ENCODE measurements at regions not wholly inside any gene's neighbourhood (a gene's known extent, or its start where the extent isn't known, plus 50 kb on each side); places are given as distances from the start of the nearest gene placed in this dataset.

DNA sequence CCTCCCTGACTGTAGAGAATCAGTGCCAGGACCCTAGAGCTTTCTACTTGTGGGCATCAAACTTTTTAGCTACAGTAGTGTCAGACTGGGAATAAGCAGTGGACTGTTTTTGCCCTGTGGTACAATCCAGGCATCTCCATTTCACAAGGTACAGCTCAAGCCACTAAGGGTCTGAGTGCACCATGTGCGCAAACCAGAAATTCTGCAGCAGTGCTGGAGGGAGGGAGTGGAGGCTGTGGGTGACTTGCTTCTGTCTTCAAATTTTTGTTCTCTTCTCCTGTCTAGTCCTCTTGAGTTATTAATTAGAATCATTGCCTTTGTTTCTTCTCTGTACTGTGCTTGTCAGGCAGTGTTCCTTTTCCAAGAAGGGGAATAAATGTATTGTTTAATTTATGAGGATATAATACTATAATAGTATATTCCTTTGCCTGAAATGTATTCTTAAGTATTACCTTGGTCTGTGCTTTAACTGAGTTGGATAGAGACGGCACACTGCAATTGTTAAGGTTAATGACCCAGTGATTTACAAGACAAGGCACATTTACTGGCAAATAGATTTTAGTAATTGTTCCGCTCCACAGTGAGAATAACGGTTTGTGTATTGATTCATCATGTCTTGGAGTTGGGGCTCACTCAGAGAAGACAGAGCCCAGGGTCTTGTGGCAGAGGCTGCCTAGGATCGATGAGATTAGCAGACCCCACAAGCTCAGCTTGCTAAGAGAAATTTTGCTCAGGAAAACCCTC, 390.6 kb upstream of the CFAP20DC start:
- FAIRE-seq = no peak

DNA sequence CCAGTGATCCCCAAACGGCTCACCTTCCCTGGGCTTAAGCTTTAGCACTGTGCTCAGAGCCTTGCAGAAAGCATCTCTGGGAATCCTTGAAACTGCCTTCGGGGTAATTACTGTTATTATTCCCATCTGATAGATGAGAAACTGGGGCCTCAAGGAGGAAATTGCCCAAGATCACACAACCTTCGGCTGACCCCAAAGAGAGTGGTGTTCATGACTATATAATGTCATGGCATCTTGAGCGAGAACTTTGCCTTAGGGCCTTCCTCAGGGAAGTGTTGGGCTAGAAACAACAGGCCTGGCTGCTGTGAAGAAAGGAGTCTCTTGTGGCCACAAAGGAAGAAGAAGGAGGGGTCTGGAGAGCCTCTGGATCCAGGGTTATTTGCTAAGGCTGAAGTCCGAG, 388.7 kb upstream of the CFAP20DC start:
- FAIRE-seq = no peak

- FAIRE-seq = no peak
Observed at GRCh38 chr3:59436164-59436958, 386.5 kb upstream of the CFAP20DC start.

DNA sequence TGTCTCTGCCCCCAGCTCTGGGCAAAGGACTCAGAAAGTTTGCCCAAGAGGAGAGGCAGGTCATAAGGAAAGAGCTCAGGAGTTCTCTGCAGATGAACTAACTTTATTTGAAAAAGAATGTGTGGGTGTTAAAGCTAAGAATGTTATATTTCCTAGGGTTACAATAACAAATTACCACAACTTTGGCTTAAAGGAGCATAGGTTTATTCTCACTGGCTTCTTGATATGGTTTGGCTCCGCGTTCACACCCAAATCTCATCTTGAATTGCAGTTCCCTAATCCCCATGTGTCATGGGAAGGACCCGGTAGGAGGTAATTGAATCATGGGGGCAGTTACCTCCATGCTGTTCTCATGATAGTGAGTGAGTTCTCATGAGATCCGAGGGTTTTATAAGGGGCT, 383.7 kb upstream of the CFAP20DC start:
- no peak for FAIRE-seq

DNA sequence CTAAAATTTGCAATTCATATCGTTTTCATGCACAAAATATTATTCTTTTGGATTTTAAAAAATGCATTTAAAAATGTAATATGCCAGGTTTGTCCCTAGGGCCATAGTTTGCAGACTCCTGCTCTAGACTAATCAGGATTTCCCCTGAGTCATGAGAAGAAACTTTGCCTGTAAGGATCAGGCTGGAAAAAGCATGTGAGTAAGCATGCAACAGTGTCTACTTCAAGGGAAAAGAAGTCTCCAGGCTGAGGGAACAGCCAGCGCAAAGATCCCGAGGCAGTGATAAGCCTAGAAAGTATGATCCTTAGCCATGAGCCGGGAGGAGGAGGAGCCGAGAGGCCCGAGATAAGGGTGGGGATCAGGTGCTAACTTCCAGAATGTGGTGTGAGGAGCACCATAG, 382.8 kb upstream of the CFAP20DC start:
- FAIRE-seq = no peak

DNA sequence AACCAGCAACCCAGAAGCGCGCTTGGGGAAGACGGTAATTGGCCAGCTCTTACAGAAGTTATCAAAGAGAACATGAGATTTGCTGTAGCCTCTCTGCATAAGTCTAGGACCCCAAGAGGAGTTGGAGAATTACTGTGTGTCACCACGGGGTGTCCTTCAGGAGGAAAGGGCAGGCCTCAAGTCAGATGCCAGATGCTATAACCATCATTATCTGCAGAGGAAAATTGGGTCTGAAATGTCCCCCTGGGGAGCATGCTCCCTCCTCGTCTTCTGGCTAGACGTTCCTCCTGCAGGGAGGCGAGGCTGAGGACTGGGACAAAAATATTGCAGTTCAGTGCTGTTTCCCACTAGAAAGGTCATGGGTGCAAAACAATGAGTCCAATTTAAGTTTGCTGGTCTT, 380.5 kb upstream of the CFAP20DC start:
- FAIRE-seq = no peak

DNA sequence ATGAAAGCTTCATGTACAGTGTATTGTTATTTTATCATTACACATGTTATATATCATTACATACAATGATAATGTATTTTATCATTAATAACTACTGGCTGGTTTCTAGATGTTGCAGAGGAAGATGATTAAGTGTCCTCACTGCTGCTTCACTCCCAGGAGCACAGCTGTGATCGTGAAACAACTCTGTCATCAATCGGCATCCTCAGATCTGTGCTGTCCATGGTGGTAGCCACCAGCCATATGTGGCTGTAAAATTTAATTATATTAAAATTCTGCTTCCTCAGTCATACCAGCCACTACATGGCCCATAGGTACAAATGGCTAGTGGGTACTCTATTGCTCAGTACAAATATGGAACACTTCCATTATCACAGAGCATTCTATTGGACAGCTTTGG, 379.4 kb upstream of the CFAP20DC start:
- no peak for FAIRE-seq

- FAIRE-seq = no peak
Observed at GRCh38 chr3:59426821-59427565, 377.2 kb upstream of the CFAP20DC start.

DNA sequence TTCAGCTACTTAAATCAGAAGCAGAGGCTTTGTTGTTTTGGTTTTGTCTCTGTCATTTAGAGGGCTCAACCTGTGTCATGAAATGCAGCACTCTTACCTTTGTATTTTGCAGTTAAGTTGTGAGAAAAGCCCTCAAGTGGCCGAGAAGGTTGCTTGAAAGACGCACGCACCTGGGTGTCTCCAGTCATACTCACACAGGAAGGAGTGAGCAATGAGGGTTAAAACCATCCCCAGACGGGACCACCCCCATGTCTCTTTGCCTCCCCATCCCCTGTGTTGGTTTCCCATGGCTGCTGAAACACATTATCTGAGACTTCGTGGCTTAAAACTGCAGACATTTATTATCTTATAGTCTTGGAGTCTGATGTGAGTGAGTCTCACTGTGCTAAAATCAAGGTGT, 376.1 kb upstream of the CFAP20DC start:
- no peak for FAIRE-seq

DNA sequence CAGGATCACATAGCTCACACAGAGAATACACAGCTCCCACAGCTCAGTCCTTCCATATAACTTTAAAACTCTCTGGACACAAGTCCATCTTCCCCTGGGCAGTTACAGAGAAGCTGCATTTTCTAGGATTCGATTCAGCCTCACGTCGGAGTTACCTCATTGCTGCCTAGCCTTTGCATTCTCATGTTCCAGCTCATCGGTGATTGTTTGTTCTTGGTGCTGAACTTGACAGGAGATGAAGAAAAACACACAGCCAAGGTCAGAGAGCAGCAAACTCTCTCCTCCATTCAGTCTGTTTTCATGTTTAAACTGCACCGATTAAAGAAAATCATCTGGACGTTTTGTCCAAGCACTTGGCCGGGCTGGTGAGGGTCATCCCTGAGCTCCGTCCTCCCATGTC, 375.5 kb upstream of the CFAP20DC start:
- FAIRE-seq = no peak

DNA sequence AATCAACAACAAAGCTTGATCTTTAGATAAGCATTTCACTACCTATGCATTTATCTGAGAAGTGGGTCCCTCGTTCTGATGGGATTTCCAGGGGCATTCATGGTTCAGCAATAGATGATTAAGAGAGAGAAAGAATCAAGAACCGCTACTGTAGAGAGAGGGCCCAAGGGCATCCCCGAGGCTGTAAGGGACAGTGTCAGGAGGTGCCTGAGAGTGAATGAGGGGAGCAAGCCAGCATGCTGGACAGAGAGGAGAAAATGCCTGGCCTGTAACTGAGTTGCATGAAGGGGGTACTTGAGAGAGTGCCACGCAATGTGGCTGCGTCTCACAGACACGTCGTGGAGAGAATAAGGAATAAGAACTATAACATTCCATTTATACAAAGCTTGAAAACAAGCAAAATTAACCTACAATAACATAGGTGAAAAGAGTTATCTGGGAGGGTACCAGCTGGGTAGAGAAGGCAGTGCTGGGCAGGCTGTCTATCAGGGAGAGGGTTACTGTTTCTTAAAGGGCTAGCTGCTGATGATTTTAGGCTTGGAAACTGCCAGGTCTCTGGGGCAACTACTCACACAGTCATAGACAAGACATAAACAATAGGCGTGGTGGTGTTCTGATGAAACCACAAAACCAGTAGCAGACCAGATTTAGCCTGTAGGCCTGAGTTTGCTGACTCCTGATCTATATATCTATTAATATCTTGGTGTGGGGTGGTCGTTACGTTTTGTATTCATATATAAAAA, 374.6 kb upstream of the CFAP20DC start:
- no peak for FAIRE-seq

GRCh38 chr3:59423707-59424106, 373.9 kb upstream of the CFAP20DC start:
- FAIRE-seq = no peak

- FAIRE-seq = no peak
Observed at GRCh38 chr3:59422312-59422711, 372.5 kb upstream of the CFAP20DC start.

GRCh38 chr3:59418836-59419235, 369.0 kb upstream of the CFAP20DC start:
- FAIRE-seq = no peak

DNA sequence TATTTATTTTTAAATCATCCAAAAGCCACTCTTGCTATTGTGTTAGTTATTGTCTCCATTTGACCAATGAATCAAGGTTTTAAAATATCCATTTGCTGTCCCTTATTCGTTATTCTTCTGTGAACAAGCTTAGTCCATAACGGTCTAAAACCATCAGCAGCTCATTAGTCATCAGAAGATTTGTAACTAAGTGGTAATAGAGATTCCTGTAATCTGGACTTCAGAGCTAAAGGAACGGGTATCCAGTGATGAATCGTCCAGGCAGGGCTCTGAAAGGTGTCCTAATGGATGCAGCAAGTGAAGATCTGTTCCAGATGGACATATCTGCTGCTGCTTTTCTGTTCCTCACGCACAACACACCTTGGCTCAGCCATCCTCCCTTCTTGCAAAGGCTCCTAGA, 362.7 kb upstream of the CFAP20DC start:
- FAIRE-seq = no peak

DNA sequence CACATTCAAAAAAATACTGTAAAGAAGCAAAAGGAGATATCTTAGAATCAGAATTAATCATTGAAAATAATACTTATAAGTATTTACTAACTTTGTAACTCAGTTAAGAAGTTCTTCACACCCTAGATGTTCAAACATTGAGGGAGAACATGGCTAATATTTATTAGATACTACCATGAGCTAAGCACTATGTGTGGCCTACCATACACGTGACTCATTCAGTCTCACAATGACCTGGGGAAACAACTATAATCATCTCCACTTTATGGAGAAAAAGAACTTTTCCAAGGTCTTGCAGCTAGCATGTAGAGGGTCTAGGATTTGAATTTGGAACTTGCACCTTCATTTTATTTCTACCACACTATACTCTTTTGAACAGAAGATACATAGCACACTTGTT, 361.9 kb upstream of the CFAP20DC start:
- no peak for FAIRE-seq

- FAIRE-seq = no peak
Observed at GRCh38 chr3:59411186-59411585, 361.4 kb upstream of the CFAP20DC start.

- no peak for FAIRE-seq
Observed at GRCh38 chr3:59408047-59408624, 358.3 kb upstream of the CFAP20DC start.

GRCh38 chr3:59407425-59407824, 357.6 kb upstream of the CFAP20DC start:
- FAIRE-seq = no peak

GRCh38 chr3:59406943-59407342, 357.1 kb upstream of the CFAP20DC start:
- no peak for FAIRE-seq

DNA sequence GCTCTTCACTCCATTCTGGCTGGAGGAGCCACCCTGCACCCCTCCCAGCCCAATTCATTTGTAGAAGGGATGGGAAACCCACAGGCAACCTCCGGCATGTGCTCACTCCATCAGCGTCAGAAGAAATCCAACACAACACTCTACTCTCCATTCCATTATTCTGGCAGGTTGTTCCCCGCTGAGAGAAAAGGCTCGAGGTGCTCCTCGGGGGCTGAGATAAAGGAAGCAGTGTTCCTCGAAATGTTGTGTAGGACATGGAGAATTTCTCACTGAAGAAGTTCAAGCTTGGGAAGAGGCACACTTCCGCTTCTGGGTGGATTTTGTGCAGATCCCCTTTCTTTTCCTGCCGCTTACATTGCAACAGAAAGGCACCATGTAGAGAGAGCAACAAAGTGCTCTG, 355.0 kb upstream of the CFAP20DC start:
- FAIRE-seq = no peak

DNA sequence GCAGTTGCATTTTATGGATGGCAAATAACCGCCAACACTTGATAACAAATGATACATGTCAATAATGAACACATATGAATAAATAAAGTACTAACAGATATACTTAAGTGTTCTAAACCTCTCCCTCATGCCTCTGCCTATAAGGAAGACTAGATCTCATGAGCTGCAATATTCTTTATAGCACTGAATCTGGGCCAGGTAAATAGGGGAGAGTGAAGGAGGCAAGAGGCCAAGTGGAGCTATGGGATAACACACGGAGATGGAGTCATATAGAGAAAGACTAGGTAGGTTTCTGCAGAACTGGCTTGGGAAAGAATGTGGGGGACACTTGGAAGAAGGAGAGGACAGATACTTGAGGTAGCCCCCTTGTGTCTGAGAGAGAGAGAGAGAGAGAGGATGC, 354.2 kb upstream of the CFAP20DC start:
- no peak for FAIRE-seq

GRCh38 chr3:59401924-59402323, 352.1 kb upstream of the CFAP20DC start:
- no peak for FAIRE-seq

Measured in TTC549 (cell line).